Right hindlimb (tissue), 1 donor: ENCODE measurements at regions not wholly inside any gene's neighbourhood (a gene's known extent, or its start where the extent isn't known, plus 50 kb on each side); places are given as distances from the start of the nearest gene placed in this dataset.

Experiments
- DNase-seq: peaks from one replicate; pipeline ENCODE4 v3.0.0-alpha.2; 2018

- DNase-seq, result no peak
These were observed 204.1 kb downstream of the GLI2 start for GRCh38 chr2:120939595-120940318.

DNA sequence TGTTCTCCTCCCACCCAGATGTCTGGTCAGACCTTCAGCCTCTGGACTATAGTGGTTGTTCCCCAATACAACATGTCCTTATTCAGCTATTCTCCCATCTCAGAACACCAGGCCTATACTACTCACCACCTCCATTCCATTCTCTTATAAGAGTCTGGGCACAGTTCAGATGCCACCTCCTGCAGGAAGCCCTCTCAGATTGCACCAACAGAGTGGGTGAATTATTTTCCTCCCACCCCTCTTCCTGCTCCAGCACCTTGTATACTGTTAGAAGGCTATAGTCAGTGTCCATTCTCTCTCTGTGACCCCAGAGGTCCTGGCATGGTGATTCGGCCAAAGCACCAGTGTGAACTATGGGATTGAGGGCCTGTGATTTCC, 204.6 kb downstream of the GLI2 start:
- no peak for DNase-seq

- DNase-seq, result no peak
These were observed 205.1 kb downstream of the GLI2 start for GRCh38 chr2:120940726-120941256.

DNA sequence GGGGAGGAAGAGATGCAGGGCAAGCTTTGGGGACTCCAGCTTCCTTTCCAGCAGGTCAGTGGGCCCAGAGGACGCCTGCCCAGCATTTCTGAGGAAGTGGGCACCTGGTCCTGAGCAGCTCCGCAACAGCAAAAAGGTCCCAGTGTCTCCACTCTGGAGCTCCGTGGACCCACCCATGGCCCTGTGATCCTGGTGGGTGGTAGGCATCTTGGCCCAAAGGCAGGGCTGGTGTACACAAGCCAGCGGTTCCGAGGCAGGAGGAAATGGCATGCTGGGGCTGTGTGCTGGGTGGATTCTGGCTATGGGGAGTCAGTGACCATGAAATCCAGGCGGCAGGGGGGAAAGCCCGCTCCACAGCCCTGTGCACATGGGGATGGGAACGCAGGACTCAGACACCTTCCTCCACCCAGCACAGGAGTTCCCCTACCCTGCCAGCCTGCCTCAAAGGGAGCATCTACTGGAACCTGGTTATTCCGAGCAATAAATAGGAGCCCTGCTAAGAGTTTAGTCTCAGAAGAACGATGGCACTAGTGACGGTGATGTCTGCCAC, 206.0 kb downstream of the GLI2 start:
- no peak for DNase-seq

DNA sequence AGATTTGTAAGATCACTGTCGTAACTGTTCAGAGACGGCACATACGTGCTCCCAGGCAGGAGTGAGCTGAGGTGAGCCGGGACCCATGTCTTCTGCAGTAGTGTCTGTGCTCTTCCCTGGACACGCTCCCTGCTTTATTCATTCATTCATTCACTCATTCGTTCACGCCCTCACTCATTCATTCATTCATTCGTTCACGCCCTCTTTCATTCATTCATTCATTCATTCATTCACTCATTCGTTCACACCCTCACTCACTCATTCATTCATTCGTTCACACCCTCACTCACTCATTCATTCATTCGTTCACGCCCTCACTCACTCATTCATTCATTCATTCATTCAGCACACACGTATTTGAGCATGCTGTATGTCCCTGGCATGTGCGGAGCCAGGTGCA, 207.0 kb downstream of the GLI2 start:
- no peak for DNase-seq

DNA sequence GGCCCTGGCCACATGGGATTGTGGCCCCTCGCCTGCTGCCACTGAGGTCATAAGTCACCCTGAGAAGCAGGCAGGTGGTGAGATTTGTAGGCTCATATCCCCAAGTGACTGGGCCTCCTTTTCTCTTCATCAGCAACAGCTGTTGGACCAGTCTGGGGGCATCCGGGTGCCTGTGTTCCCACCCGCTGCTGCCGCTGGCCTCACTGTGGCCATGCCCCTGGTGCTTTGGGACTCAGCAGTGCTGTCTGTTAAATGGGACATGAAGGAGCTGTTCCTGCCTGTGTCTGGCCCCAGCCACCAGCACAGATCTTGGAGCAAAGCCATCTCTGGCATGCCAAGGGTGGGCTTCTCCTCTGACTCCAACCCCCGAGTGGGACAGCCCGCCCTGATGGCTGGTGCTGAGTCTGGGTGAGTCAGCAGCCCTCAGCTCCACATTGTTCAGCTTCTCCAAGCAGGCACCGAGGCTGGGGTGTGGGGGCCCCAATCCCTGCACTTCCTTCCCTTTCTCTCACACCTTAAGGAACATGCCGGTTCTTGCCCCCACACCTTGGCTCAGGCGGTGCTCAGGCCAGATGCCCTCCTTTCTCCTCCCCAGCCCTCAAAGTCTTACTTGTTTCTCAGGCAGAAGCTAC, 207.9 kb downstream of the GLI2 start:
- no peak for DNase-seq

DNA sequence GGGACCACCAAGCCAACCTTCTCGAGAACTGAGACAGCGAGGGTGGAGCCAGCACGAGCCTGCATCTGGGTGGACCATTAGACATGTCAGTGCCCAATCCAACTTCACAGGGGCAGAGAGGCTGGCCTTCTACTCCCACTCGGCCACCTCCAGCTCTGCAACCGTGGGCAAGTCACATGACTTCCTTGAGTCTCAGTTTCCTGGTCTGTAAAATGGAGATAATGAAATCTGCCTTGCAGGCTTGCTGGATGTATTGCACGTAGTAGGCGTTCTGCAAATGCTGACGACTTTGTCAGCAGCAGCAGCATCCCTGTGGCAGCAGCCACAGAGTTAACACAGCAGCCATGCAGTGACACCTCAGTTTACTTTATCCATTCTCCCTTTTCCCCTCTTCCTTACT, 208.9 kb downstream of the GLI2 start:
- DNase-seq, result no peak

GRCh38 chr2:120945091-120945490, 209.4 kb downstream of the GLI2 start:
- DNase-seq, result no peak

GRCh38 chr2:120945832-120946499, 210.3 kb downstream of the GLI2 start:
- no peak for DNase-seq

DNA sequence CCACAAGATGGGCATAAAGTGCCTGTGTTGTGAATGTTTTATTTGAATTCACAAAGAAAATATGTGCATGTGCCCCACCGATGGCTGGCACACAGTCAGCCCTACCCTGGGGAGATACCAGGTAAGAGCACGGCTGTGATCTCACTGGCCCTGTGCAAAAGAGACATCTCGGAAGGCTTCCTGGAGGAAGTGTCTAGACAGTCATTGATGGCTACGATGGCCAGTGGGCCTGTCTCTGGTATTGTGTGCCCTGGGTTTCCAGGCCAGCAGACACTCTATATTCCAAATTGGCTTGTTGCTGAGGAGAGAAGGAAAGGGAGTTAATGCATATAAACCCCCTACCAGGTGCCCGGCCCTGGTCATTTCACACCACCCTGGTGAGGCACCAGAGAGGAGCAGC, 211.7 kb downstream of the GLI2 start:
- DNase-seq, result no peak

- DNase-seq, result no peak
These were observed 212.5 kb downstream of the GLI2 start for GRCh38 chr2:120947982-120948661.

- no peak for DNase-seq
These were observed 213.0 kb downstream of the GLI2 start for GRCh38 chr2:120948662-120949011.

DNA sequence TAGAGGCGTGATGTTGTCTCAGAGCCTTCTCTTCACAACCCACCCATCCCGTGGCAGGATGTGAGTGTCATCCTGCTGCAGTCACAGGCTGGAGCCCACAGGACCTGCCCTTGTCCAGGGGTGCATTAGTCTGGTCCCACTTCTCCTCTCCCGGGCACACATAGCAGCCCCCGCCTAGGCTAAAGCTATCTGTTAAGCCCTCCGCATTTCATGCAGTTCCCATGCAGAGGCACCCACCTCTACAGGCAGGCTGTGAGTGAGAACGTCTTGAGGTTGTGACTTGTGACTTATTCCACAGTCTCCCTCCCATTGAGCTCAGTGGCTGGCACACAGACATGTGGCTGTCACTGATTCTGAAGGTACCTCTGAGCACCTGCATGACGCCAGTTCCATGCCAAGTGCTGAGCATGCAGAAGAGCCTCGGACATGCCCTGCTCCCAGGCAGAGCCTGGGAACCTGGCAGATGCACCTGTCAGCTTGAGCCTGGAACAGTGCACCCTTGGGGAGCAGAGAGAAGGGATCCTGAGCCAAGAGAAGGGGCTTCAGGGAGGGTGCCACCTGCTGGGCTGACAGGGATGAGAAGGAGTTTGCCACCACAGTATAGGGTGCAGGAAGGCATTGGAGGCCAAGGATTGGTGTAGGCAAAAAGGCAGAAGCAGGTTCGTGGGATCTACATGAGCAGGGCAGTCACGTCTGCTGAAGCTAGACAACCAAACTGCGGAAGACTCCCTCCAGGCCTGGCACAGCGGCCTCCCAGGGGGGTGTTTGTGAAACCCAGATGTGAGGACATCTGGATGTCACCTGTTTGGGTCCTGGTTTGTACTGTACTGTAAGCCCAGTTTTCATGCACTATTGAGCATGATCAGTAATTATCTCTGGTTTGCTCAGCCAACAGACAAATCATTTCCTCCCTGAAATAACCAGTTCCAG, 213.6 kb downstream of the GLI2 start:
- DNase-seq, result no peak

DNA sequence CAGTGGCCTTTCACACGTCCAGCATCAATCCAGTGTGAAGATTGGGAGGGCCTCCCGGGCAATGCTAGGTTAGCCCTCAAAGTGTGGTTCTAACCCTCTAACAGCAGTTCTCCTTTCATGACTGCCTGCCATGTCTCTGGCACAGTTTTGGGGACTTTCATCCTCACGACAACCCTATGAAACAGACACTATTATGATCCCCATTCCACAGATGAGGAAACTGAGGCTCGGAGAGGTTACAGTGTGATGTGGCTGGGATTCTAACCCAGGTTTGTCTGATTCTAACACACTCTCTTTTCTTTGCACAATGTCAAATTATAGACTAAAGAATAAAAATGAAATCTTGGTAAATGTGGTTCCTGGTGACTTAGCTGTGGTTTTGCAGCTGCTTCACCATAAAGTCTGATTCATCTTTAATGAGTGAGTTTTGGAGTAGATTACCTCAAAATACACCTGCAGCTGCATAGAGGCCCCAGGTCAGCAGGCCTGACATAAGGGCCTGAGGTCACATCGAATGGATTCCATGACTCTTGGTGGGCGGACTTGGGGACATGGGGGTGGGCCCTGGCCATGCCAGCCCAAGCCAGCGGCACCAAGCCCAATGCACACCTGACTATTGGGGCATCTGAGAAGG, 214.4 kb downstream of the GLI2 start:
- no peak for DNase-seq

GRCh38 chr2:120951693-120952092, 216.0 kb downstream of the GLI2 start:
- no peak for DNase-seq

DNA sequence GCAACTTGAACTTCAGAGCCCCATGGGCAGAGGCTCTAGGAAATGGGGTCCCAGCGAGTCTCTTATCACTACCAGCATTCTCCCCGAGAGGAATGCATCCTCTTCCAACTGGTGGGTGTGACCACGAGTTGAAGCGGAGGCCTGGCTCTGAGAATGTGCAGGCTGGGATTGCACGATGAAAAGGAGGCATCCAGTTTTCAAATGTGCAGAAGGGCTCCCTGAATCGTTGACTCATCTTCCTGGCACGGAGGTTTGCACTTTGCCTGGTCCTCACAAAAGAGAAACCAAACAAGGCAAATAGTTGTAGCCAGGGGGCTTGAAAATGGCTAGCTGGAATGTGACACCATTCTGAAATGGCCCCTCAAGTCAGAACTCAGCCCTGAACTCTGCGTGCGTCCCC, 216.7 kb downstream of the GLI2 start:
- DNase-seq, result no peak

GRCh38 chr2:120953066-120953756, 217.5 kb downstream of the GLI2 start:
- DNase-seq, result peak; percentile 44

- no peak for DNase-seq
These were observed 218.3 kb downstream of the GLI2 start for GRCh38 chr2:120953843-120954584.

GRCh38 chr2:120954939-120955338, 219.3 kb downstream of the GLI2 start:
- no peak for DNase-seq

DNA sequence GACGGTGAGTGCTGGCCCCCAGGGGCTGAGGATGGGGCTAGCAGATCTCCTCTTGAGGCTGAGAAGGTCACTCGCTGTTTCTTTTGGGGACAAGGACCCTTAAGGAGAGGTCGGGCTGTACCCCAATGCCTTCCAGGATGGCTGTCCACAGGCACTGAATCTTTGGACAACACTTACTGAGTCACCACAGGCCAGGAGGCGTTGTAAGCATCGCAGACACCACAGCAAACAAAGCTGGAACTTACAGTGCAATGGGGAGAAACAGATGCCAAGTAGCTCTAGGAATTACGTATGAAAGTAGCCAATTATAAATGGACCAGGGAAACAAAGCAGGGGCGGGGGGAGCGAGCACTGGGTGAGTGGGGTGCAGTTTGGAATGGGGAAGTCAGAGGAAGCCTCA, 219.8 kb downstream of the GLI2 start:
- DNase-seq, result no peak
